ENCODE measurements at regions not wholly inside any gene's neighbourhood (a gene's known extent, or its start where the extent isn't known, plus 50 kb on each side); places are given as distances from the start of the nearest gene placed in this dataset.

DNA sequence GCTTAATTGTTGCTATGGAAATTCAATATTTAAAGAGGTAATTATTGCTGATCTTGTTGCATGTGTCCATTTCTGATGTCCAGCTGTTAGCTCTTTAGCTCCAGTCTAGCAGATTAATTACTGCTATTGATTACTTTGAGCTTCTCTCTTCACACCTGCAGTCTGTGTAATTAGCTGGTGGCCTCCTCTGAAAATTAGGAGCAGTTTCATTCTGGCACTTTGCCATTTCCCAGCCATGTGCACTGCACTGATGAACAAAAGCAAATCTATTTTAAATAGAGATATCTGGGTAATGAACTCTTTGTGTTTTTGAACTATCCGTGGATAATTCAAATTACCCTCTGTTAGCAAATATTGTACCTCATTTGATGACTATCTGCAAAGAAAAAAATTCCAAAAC, 275.9 kb downstream of the RNF144B start:
- TF ChIP-seq POLR2AphosphoS5 (IDR thresholded peaks at IDR 0.05; ENCODE audit: insufficient read depth, low read depth, low read length) (no peak), GATA2 (IDR thresholded peaks at IDR 0.05; ENCODE audit: insufficient read depth, insufficient read length, low read depth, low read length) (no peak)
- TF ChIP-seq, protein P1, sequence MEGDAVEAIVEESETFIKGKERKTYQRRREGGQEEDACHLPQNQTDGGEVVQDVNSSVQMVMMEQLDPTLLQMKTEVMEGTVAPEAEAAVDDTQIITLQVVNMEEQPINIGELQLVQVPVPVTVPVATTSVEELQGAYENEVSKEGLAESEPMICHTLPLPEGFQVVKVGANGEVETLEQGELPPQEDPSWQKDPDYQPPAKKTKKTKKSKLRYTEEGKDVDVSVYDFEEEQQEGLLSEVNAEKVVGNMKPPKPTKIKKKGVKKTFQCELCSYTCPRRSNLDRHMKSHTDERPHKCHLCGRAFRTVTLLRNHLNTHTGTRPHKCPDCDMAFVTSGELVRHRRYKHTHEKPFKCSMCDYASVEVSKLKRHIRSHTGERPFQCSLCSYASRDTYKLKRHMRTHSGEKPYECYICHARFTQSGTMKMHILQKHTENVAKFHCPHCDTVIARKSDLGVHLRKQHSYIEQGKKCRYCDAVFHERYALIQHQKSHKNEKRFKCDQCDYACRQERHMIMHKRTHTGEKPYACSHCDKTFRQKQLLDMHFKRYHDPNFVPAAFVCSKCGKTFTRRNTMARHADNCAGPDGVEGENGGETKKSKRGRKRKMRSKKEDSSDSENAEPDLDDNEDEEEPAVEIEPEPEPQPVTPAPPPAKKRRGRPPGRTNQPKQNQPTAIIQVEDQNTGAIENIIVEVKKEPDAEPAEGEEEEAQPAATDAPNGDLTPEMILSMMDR (IDR thresholded peaks at IDR 0.05; ENCODE audit: extremely low read depth in 1 of 2, insufficient read depth in 1 of 2, low read depth in 1 of 2, low read length in 2 of 2) = no peak

Measured in endothelial cell of umbilical vein (primary cell).